SK-N-SH (cell line): ENCODE measurements at regions not wholly inside any gene's neighbourhood (a gene's known extent, or its start where the extent isn't known, plus 50 kb on each side); places are given as distances from the start of the nearest gene placed in this dataset.

Experiments
- CTCF ChIA-PET: fragments of 300-600, 350-600 bp; formaldehyde crosslinking; extraction: SDS; loops from one replicate; lab custom pipeline; 2021; lab: Yijun Ruan, JAX
- POLR2A ChIA-PET: fragments of 350-600 bp; sonication (Branson Sonifier 250); formaldehyde crosslinking; extraction: SDS; loops from one replicate; lab custom pipeline; 2020; ENCODE audit warnings: antibody characterized with exemption, inconsistent platforms; lab: Yijun Ruan, JAX
- DNase-seq: peaks from one replicate; pipeline ENCODE4 v3.0.0; 2012
- H2AFZ ChIP-seq: fragments of 200-600 bp; sonication (generic); 2 replicates; pipeline ENCODE4 v1.8.1; 2016; ENCODE audit warnings: antibody characterized with exemption, mild to moderate bottlenecking, low read depth
- H3F3A ChIP-seq: fragments of 200-600 bp; sonication (generic); replicated peaks from 2 replicates; pipeline ENCODE3; 2016; ENCODE audit warnings: antibody characterized with exemption, mild to moderate bottlenecking; ENCODE audit not compliant: insufficient read depth
- H3K27ac ChIP-seq, 2 experiments: fragments of 200-500 bp in 1 of 2; fragments of 200-600 bp in 1 of 2; sonication (Bioruptor generic) in 1 of 2; sonication (generic), shearing (Covaris generic) in 1 of 2; 2 replicates each; pipeline versions ENCODE4 v1.5.1 to v1.6.1; 2014 to 2016; ENCODE audit warnings: low read depth in 2 of 2, inconsistent platforms in 1 of 2, low read length in 1 of 2, mild to moderate bottlenecking in 1 of 2, mixed read lengths in 1 of 2
- H3K27me3 ChIP-seq: fragments of 200-600 bp; sonication (generic), shearing (Covaris generic); 2 replicates; pipeline ENCODE4 v1.6.1; 2016; ENCODE audit warnings: mixed run types; ENCODE audit not compliant: insufficient read depth
- H3K36me3 ChIP-seq, 2 experiments: fragments of 200-500 bp in 1 of 2; fragments of 200-600 bp in 1 of 2; sonication (Bioruptor generic) in 1 of 2; sonication (generic) in 1 of 2; replicated peaks in 1 of 2; 2 replicates each; pipeline versions ENCODE3 to v1.5.1; 2014 to 2016; ENCODE audit warnings: low read length in 1 of 2, mild to moderate bottlenecking in 1 of 2; ENCODE audit not compliant: insufficient read depth in 2 of 2, control insufficient read depth in 1 of 2
- H3K4me1 ChIP-seq, 2 experiments: fragments of 200-500 bp in 1 of 2; fragments of 200-600 bp in 1 of 2; sonication (Bioruptor generic) in 1 of 2; sonication (generic), shearing (Covaris generic) in 1 of 2; 2 replicates each; pipeline versions ENCODE4 v1.5.1 to v1.6.1; 2014 to 2016; ENCODE audit warnings: low read depth in 1 of 2, low read length in 1 of 2, mixed run types in 1 of 2; ENCODE audit not compliant: insufficient read depth in 2 of 2, control insufficient read depth in 1 of 2
- H3K4me2 ChIP-seq: fragments of 200-600 bp; sonication (generic), shearing (Covaris generic); 2 replicates; pipeline ENCODE4 v1.6.1; 2017; ENCODE audit warnings: mixed run types
- H3K4me3 ChIP-seq, 2 experiments: fragments of 200-500 bp in 1 of 2; fragments of 200-600 bp in 1 of 2; sonication (Bioruptor generic) in 1 of 2; sonication (generic), shearing (Covaris generic) in 1 of 2; 2 replicates each; pipeline versions ENCODE4 v1.5.1 to v1.8.1; 2014 to 2016; ENCODE audit warnings: low read depth in 2 of 2, inconsistent platforms in 1 of 2, low read length in 1 of 2, mild to moderate bottlenecking in 1 of 2, mixed read lengths in 1 of 2, moderate library complexity in 1 of 2
- H3K79me2 ChIP-seq: fragments of 200-600 bp; sonication (generic); 2 replicates; pipeline ENCODE4 v1.8.1; 2017; ENCODE audit warnings: mild to moderate bottlenecking; ENCODE audit not compliant: insufficient read depth
- H3K9ac ChIP-seq: fragments of 200-600 bp; sonication (generic); 2 replicates; pipeline ENCODE4 v1.6.1; 2017; ENCODE audit warnings: mixed run types
- H3K9me2 ChIP-seq: fragments of 200-600 bp; sonication (generic); 2 replicates; pipeline ENCODE4 v1.6.1; 2017; ENCODE audit warnings: mixed run types
- H3K9me3 ChIP-seq: fragments of 200-600 bp; sonication (generic); 2 replicates; pipeline ENCODE4 v1.6.1; 2017; ENCODE audit warnings: mixed run types, mild to moderate bottlenecking, moderate library complexity
- H4K20me1 ChIP-seq: fragments of 200-600 bp; sonication (generic); 2 replicates; pipeline ENCODE4 v1.6.1; 2017; ENCODE audit warnings: mild to moderate bottlenecking, mixed run types; ENCODE audit not compliant: insufficient read depth
- CHD2 ChIP-seq: fragments of 150-350 bp; IDR thresholded peaks from 2 replicates; pipeline ENCODE4 v1.6.1; 2018; ENCODE audit warnings: low read length; ENCODE audit not compliant: partially characterized antibody
- EP300 ChIP-seq, 2 experiments: IDR thresholded peaks; 2 replicates each; pipeline versions ENCODE4 v1.4.0 to v1.6.1; 2012; ENCODE audit warnings: borderline replicate concordance in 1 of 2, low read depth in 1 of 2, low read length in 1 of 2
- EZH2phosphoT487 ChIP-seq: fragments of 200-600 bp; sonication (generic); IDR thresholded peaks from 2 replicates; pipeline ENCODE4 v1.6.1; 2017; ENCODE audit warnings: low read depth, mixed run types, mild to moderate bottlenecking, antibody characterized with exemption, moderate library complexity, borderline replicate concordance
- GABPA ChIP-seq: IDR thresholded peaks from 2 replicates; pipeline ENCODE4 v1.4.0; 2012; ENCODE audit warnings: low read depth, mild to moderate bottlenecking
- GATA2 ChIP-seq: sonication (generic); formaldehyde crosslinking; IDR thresholded peaks from 2 replicates; pipeline ENCODE4 v1.5.0; 2020; ENCODE audit warnings: mild to moderate bottlenecking, missing genetic modification reagents
- JUND ChIP-seq: IDR thresholded peaks from 2 replicates; pipeline ENCODE4 v1.4.0; 2012
- MXI1 ChIP-seq: IDR thresholded peaks from 2 replicates; pipeline ENCODE4 v1.6.1; 2012; ENCODE audit warnings: mild to moderate bottlenecking, low read depth, low read length, improper control_type of control experiment
- NFIC ChIP-seq: IDR thresholded peaks from 2 replicates; pipeline ENCODE4 v1.4.0; 2012; ENCODE audit warnings: borderline replicate concordance
- POLR2AphosphoS5 ChIP-seq: IDR thresholded peaks from 2 replicates; pipeline ENCODE4 v1.6.1; 2012; ENCODE audit warnings: low read depth, low read length
- RAD21 ChIP-seq: IDR thresholded peaks from 2 replicates; pipeline ENCODE4 v1.6.1; 2012; ENCODE audit warnings: mild to moderate bottlenecking, low read length
- RXRA ChIP-seq: IDR thresholded peaks from 2 replicates; pipeline ENCODE4 v1.4.0; 2012; ENCODE audit warnings: low read depth, mild to moderate bottlenecking, borderline replicate concordance
- SIN3A ChIP-seq: IDR thresholded peaks from 2 replicates; pipeline ENCODE4 v1.6.1; 2012; ENCODE audit warnings: low read depth, mild to moderate bottlenecking, low read length, moderate library complexity, borderline replicate concordance
- SMC3 ChIP-seq: IDR thresholded peaks from 2 replicates; pipeline ENCODE4 v1.6.1; 2012; ENCODE audit warnings: low read depth, low read length, improper control_type of control experiment
- TAF1 ChIP-seq: IDR thresholded peaks from 2 replicates; pipeline ENCODE4 v1.6.1; 2012; ENCODE audit warnings: low read depth, mild to moderate bottlenecking, low read length, moderate library complexity, borderline replicate concordance
- WGBS: methylation state at CpG from one replicate; pipeline ENCODE4 v1.1.6; 2017; ENCODE audit warnings: low lambda C conversion rate; 5-methylcytosine and 5-hydroxymethylcytosine counted together
- TF ChIP-seq, protein P1 (sequence below): IDR thresholded peaks from 2 replicates; pipeline ENCODE4; 2012
- TF ChIP-seq, protein P2 (sequence below): fragments of 150-350 bp; IDR thresholded peaks from 2 replicates; pipeline ENCODE4 v1.6.1; 2016; ENCODE audit warnings: mild to moderate bottlenecking, low read depth, low read length
- TF ChIP-seq, protein P3 (sequence below): IDR thresholded peaks from 2 replicates; pipeline ENCODE4 v1.6.1; 2012; ENCODE audit warnings: mild to moderate bottlenecking, low read depth, low read length, moderate library complexity

DNA sequence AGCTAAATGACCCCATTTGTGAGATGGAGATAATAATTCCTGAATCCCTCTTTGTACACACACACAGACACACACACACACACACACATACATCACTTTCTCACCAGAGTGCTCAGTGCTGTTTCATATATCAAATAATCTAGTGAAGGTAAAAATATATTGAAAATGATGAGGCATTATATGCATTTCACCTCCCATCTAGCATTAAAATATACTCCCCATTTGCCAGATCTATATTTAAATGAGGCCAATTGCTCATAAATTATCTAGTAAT, 490.7 kb upstream of the FLRT2 start (continued):
- TF ChIP-seq CHD2 (no peak), RAD21 (no peak), SIN3A (no peak)

DNA sequence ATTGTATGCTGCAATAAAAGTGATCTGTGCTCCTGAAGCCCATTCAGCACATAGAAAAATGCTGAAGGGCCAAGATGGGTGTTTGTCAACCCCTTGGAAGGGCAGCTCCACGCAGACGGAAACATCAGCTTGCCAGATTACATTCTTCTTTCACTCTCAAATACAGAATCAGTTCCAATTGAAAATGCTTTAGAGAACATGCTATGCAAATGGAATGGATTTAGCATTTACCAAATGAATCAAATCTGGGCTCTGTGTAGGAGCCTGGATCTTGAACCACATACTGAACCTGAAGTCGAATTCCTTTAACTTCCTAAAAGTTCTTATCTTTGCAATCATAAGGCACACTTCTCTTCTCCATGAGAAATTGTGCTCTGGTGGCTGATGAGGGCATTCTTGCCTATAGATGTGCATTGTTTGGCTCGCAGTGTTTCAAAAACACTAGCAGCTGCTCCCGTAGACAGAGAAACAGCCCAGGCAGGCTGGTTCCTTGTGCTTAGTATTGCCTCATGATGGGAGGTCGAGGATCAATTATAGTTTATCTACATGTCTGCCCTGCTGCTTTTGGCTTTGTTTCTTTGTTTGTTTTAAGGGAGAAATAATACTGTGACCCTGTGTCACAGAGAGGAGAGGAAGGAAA, 489.8 kb upstream of the FLRT2 start:
- no peak for DNase-seq
- H4K20me1 ChIP-seq = no peaks in the 10 kb centered on the region
- H3K4me3 ChIP-seq = no peak overlapping the region
- POLR2A ChIA-PET = no interaction called here
- TF ChIP-seq SMC3 (no peak), RXRA (no peak), MXI1 (no peak), TAF1 (no peak), GABPA (no peak), EP300 (IDR thresholded peaks at IDR 0.05; ENCODE audit: borderline replicate concordance in 1 of 2, low read depth in 1 of 2, low read length in 1 of 2) (no peak), CHD2 (no peak), GATA2 (no peak), POLR2AphosphoS5 (no peak), NFIC (no peak), EZH2phosphoT487 (no peak), JUND (no peak)
- TF ChIP-seq, protein P1, sequence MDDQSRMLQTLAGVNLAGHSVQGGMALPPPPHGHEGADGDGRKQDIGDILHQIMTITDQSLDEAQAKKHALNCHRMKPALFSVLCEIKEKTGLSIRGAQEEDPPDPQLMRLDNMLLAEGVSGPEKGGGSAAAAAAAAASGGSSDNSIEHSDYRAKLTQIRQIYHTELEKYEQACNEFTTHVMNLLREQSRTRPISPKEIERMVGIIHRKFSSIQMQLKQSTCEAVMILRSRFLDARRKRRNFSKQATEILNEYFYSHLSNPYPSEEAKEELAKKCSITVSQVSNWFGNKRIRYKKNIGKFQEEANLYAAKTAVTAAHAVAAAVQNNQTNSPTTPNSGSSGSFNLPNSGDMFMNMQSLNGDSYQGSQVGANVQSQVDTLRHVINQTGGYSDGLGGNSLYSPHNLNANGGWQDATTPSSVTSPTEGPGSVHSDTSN = no peak
- TF ChIP-seq, protein P2, sequence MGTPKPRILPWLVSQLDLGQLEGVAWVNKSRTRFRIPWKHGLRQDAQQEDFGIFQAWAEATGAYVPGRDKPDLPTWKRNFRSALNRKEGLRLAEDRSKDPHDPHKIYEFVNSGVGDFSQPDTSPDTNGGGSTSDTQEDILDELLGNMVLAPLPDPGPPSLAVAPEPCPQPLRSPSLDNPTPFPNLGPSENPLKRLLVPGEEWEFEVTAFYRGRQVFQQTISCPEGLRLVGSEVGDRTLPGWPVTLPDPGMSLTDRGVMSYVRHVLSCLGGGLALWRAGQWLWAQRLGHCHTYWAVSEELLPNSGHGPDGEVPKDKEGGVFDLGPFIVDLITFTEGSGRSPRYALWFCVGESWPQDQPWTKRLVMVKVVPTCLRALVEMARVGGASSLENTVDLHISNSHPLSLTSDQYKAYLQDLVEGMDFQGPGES = no peak
- TF ChIP-seq, protein P3, sequence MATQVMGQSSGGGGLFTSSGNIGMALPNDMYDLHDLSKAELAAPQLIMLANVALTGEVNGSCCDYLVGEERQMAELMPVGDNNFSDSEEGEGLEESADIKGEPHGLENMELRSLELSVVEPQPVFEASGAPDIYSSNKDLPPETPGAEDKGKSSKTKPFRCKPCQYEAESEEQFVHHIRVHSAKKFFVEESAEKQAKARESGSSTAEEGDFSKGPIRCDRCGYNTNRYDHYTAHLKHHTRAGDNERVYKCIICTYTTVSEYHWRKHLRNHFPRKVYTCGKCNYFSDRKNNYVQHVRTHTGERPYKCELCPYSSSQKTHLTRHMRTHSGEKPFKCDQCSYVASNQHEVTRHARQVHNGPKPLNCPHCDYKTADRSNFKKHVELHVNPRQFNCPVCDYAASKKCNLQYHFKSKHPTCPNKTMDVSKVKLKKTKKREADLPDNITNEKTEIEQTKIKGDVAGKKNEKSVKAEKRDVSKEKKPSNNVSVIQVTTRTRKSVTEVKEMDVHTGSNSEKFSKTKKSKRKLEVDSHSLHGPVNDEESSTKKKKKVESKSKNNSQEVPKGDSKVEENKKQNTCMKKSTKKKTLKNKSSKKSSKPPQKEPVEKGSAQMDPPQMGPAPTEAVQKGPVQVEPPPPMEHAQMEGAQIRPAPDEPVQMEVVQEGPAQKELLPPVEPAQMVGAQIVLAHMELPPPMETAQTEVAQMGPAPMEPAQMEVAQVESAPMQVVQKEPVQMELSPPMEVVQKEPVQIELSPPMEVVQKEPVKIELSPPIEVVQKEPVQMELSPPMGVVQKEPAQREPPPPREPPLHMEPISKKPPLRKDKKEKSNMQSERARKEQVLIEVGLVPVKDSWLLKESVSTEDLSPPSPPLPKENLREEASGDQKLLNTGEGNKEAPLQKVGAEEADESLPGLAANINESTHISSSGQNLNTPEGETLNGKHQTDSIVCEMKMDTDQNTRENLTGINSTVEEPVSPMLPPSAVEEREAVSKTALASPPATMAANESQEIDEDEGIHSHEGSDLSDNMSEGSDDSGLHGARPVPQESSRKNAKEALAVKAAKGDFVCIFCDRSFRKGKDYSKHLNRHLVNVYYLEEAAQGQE = no peak
- H3K79me2 ChIP-seq = no peaks in the 10 kb centered on the region
- no peak overlapping the region for H2AFZ ChIP-seq
- no peaks in the 10 kb centered on the region for H3F3A ChIP-seq
- no peak overlapping the region for H3K4me2 ChIP-seq
- no peak overlapping the region for H3K9ac ChIP-seq
- peaks cover 6% of the 10 kb centered on the region; the same call in 1 of the 2 replicates for H3K27me3 ChIP-seq
- H3K9me2 ChIP-seq = no peaks in the 10 kb centered on the region
- CTCF ChIA-PET = no interaction called here
- H3K36me3 ChIP-seq = no peaks in the 10 kb centered on the region
- no peaks in the 10 kb centered on the region for H3K9me3 ChIP-seq
- no peaks in the 10 kb centered on the region for H3K4me1 ChIP-seq
- 13% methylated on average over 6 of the region's 6 CpGs for WGBS
- H3K27ac ChIP-seq = no peak overlapping the region
